GM19463 (cell line): ENCODE measurements at regions not wholly inside any gene's neighbourhood (a gene's known extent, or its start where the extent isn't known, plus 50 kb on each side); places are given as distances from the start of the nearest gene placed in this dataset.
"Not testable (repeated sequence)": the region's sequence is repeated elsewhere in the genome, so short reads cannot be mapped to it uniquely, and the experiment has no call there.

ENCODE experiments used
- ATAC-seq: cut with Tn5 transposase; IDR thresholded peaks from one replicate; pipeline ENCODE4 v1.9.1; 2021; ENCODE audit warnings: mild to moderate bottlenecking, moderate library complexity; ENCODE audit not compliant: unreplicated experiment

DNA sequence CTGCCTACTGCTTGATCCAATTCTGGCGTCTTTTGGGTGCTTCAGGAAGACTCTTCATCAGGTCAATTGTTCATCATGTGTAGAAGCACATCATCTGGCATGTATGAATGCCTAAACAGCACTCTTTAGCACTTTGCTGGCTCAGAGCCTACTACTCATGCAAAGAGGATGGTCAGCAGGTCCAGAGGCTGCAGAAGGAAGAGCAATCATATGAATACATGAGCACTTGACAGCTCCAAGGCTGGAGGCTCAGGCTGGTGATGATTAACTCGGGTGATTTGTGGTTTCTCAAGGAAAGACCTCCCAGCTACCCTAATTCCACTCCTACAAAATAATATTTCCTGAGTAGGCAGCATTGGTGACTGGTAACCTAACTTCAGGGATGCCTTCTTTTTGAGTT, 103.8 kb upstream of the CXCL13 start:
- ATAC-seq: no peak

DNA sequence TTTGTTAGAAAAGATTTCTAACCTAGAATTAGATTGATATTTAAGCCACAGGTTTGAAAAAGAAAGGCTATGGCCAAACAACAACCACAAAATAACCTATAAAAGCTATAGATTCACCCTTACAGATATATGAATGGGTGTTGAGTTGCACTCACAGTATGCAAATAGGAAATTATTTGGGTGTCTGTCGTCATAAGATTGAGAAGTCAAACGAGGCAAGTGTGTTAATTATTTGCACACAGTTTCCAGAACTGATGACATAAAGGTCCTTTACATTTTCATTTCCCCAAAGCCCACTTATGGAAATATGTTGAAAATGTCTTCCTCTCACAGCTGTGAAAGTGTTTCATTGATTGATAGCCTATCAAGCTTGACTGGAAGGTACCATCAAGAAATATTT, 101.2 kb upstream of the CXCL13 start:
- no peak for ATAC-seq

DNA sequence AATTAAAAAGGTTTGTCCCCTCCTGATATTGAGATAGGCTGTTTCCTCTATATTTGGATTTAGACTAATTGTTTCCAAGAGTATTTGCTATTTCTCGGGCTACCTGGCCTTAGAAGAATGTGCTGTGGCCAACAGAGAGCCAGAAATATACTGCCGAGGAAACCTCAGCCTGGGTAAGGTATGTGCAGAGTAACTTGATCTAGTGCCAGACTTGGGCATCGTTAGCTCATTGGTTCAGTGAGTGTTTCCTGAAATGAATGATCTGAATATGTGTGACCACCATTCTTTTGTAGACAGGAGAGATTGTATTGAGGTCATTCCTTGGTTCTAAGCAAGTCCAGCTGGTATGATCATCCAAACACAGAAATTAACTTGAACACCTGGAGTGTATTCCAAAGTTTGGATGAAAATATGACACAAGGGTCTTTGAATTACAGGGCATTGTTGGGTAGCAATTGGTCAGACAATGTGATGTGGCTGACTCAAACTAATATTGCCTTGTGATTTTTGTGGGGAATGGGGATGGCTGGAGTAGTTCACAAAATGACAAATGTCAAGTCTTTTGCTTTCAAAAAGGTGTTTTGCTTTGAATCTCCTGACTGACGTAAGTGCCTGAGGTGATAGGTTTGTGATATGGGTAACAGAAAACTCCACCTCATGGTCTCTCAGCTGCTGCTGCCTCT, 100.2 kb upstream of the CXCL13 start:
- no peak for ATAC-seq

DNA sequence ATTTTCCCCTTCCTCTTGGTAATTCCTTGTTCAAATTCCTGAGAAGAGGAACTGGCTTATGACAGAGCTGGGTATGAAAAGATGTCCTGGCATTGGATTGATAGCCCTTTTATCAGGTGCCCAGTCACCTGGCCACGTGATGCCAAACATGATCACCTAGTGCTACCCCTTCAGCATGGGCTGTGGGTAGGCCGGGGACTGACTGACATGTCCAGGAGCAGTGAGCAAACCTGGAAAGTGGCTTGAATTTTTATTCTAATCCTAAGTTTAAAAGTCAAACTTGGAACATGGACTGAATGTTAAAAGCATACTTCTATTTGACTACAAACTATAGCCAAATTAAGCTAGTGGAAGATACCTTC, 99.7 kb upstream of the CXCL13 start:
- ATAC-seq: no peak

DNA sequence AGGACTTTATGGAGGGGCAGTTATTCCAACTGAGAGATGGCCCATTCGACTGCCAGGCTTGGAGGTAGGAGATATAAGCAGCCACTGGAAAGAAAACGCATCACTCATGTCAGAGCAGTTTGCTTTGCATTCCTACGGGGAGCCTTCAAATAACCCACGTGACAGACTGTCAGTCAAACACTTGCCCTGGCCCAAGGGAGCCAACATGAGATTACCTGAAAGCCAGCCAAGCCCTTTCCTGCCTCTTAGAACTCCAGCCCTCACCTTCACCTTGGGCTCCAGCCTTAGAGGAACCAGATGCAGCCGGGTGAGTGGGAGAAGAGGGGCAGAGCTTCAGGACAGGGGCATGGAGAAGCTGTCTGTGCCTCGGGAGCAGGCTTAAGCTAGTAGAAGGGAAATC, 95.3 kb upstream of the CXCL13 start:
- ATAC-seq: no peak

DNA sequence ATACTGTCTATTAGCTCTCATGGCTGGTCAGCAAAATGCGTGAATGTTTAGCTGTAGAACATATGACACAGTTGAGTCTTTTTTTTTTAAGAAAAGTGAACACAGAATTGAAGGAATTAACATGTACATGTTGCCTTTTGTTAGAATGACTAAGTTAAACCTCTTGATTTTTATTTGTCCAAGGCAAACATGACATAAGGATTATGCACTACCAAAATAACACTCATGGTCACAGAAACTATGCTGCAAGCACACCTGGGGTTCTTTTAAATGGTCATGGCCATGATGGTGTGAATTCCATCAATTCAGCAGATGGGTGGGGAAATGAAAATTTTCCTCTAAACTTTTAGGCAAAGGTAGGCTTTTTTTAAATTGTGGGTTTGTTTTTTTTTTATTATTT, 80.1 kb upstream of the CXCL13 start:
- no peak for ATAC-seq

DNA sequence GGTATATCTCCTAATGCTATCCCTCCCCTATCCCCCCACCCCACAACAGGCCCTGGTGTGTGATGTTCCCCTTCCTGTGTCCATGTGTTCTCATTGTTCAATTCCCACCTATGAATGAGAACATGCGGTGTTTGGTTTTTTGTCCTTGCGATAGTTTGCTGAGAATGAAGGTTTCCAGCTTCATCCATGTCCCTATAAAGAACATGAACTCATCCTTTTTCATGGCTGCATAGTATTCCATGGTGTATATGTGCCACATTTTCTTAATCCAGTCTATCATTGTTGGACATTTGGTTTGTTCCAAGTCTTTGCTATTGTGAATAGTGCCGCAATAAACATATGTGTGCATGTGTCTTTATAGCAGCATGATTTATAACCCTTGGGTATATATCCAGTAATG, 77.7 kb upstream of the CXCL13 start:
- ATAC-seq: not testable (repeated sequence)

DNA sequence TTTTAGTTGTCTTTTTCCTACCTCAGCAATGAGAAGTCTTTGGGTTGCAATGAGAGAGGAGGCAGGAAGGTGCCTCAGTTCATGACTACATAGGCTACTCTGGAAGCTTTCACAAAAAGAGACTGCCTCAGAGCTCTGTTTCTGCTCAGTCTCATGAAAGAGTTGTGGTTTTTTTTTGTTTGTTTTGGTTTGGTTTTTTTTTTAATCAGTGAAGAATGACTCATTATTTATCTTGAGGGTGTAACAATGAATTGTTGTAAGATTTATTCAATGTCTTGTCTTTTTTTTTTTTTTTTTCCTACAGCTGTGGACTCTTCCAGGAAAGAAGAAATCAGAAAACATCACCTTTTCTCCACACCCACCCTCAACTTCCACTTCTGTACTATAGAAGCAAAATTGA, 67.5 kb upstream of the CXCL13 start:
- ATAC-seq: no peak

DNA sequence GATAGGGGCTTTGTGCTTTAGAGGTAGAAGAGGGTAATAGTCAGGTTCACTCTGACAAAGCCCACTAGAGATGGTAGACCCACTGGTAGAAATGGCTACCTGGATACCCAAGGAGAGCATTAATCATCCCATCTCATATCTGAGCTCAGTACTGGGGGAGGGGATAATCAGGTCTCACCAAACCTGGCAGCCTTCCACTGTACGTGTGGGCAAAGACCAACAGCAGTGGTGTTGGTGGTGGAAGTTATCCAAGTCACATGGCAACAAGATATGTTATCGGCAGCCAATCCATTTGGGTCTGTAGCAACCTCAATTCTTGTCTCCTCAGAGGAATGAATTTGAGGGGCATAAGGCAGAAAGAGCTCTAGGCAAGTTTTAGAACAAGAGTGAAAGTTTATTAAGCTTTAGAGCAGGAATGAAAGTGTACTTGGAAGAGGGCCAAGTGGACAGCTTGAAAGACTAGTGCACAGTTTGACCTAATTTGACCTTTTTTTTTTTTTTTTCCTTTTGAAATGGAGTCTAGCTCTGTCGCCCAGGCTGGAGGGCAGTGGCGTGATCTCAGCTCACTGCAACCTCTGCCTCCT, 67.0 kb upstream of the CXCL13 start:
- no peak for ATAC-seq
